ENCODE measurements at regions not wholly inside any gene's neighbourhood (a gene's known extent, or its start where the extent isn't known, plus 50 kb on each side); places are given as distances from the start of the nearest gene placed in this dataset.

DNA sequence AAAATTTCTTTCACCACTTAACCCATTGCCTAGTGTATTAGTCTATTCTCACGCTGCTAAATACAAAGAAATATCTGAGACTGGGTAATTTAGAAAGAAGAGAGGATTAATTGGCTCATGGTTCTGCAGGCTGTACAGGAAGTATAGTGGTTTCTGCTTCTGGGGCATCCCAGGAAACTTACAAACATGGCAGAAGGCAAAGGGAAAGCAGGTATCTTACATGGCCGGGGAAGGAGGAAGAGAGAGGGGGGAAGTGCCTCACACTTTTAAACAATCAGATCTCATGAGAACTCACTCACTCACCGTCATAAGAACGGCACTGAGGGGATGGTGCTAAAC, 931.4 kb upstream of the SOX9 start:
- TF ChIP-seq, protein P1, sequence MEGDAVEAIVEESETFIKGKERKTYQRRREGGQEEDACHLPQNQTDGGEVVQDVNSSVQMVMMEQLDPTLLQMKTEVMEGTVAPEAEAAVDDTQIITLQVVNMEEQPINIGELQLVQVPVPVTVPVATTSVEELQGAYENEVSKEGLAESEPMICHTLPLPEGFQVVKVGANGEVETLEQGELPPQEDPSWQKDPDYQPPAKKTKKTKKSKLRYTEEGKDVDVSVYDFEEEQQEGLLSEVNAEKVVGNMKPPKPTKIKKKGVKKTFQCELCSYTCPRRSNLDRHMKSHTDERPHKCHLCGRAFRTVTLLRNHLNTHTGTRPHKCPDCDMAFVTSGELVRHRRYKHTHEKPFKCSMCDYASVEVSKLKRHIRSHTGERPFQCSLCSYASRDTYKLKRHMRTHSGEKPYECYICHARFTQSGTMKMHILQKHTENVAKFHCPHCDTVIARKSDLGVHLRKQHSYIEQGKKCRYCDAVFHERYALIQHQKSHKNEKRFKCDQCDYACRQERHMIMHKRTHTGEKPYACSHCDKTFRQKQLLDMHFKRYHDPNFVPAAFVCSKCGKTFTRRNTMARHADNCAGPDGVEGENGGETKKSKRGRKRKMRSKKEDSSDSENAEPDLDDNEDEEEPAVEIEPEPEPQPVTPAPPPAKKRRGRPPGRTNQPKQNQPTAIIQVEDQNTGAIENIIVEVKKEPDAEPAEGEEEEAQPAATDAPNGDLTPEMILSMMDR (IDR thresholded peaks at IDR 0.05) = no peak
- TF ChIP-seq POLR2AphosphoS5 (IDR thresholded peaks at IDR 0.05; ENCODE audit: low read depth, low read length) = no peak
- no peak for TF ChIP-seq SIN3A (IDR thresholded peaks at IDR 0.05; ENCODE audit: borderline replicate concordance, insufficient read depth, low read depth, low read length)

Measured in Panc1 (cell line).